ENCODE measurements at regions not wholly inside any gene's neighbourhood (a gene's known extent, or its start where the extent isn't known, plus 50 kb on each side); places are given as distances from the start of the nearest gene placed in this dataset.

DNA sequence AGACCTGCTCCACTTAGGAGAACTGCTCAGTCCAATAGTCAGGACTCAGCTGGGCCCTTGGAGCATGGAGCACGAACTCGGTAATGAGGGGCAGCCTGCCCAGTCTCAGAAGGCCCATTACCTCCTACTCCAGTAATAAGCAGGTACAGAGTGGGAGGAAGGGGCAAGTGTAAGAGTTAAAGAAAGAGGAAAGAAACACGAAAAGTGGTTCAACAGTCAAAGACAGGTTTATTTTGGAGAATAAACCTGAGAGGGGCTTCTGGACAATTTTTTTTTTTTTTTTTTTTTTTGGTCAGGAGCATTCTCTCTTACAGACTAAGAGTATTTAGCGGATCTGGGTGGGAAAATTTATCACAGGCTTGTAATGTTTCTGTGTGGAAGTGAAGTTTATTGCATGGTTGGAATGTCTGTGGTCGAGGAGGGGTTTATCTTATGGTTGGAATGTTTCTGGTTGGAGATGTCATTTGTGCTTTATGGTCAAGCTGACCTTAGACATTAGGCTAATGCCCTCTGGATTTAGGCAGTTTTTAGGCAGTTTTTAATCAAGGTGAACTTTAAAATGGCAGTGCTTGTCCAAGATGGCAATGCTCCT, 340.1 kb downstream of the BCKDHB start:
- TF ChIP-seq, protein P1, sequence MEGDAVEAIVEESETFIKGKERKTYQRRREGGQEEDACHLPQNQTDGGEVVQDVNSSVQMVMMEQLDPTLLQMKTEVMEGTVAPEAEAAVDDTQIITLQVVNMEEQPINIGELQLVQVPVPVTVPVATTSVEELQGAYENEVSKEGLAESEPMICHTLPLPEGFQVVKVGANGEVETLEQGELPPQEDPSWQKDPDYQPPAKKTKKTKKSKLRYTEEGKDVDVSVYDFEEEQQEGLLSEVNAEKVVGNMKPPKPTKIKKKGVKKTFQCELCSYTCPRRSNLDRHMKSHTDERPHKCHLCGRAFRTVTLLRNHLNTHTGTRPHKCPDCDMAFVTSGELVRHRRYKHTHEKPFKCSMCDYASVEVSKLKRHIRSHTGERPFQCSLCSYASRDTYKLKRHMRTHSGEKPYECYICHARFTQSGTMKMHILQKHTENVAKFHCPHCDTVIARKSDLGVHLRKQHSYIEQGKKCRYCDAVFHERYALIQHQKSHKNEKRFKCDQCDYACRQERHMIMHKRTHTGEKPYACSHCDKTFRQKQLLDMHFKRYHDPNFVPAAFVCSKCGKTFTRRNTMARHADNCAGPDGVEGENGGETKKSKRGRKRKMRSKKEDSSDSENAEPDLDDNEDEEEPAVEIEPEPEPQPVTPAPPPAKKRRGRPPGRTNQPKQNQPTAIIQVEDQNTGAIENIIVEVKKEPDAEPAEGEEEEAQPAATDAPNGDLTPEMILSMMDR (IDR thresholded peaks at IDR 0.05) = no peak
- TF ChIP-seq POLR2AphosphoS5 (IDR thresholded peaks at IDR 0.05) (no peak), EP300 (IDR thresholded peaks at IDR 0.05) (no peak), POLR2A (IDR thresholded peaks at IDR 0.05) (no peak)

Measured in stomach (tissue), 4 donors.